ENCODE measurements at regions not wholly inside any gene's neighbourhood (a gene's known extent, or its start where the extent isn't known, plus 50 kb on each side); places are given as distances from the start of the nearest gene placed in this dataset.
"Not testable (repeated sequence)": the region's sequence is repeated elsewhere in the genome, so short reads cannot be mapped to it uniquely, and the experiment has no call there.

DNA sequence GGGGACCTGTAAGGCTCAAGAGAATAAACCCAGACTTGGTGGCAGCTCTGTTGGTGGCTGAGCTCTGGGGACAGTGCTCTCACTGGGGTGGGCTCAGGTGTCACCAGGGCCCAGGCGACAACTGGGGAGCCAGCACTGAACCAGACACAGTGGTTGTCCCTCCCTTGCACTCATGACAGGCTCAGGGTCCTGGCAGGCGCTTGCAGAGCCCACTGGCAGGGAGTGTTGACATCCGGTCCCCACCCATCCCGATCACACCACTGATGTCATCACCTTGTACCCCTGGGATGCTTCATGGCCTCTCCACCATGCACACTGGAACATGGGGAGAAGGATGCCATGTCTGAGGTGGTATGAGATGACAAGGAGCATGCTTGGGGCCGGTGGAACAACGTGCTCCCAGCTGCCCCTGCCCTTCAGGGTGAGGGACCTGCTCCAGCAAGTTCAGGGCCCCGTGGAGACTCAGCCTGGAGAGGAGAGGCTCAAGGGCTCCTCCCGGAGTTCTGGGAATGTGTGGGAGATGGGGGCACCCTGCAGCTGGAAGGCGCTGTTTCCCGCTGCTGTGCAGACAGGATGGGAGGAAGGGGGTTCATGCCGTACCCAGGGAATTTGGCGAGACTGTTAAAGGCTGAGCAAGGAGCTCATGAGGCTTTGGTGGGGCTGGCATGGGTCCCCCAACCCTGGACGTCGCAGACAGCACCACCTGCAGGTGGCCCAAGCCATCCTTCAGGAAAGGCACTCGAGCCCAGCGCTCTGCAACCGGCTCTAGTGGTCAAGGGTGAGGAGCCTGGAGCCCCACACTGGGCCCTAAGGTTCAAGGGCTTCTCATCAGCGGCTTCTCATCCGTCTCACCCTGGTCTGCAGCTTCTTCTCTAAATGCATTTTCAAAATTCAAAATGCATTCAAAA is 141.1 kb upstream of the ZNF469 start:
- not testable (repeated sequence) for H2AFZ ChIP-seq (ENCODE audit: low read depth, low read length); H3K36me3 Mint-ChIP-seq (ENCODE audit: low read depth, unreplicated experiment); H3K4me3 ChIP-seq (ENCODE audit: insufficient read depth, low read depth, low read length); H3K27me3 Mint-ChIP-seq (ENCODE audit: low read depth, unreplicated experiment); H3K9me3 Mint-ChIP-seq (ENCODE audit: unreplicated experiment); H4K20me1 ChIP-seq (ENCODE audit: insufficient read depth, low read length); H3K79me2 ChIP-seq (ENCODE audit: insufficient read depth, low read length); H3K4me3 Mint-ChIP-seq (ENCODE audit: unreplicated experiment); H3K27ac Mint-ChIP-seq (ENCODE audit: unreplicated experiment); DNase-seq (ENCODE audit: low read depth); H3K36me3 ChIP-seq (ENCODE audit: insufficient read depth, low read length); FAIRE-seq; H3K9me3 ChIP-seq (ENCODE audit: insufficient read depth, low read depth, low read length); H3K27me3 ChIP-seq (ENCODE audit: insufficient read depth, low read length)
- Histone ChIP-seq H3K4me1 (ENCODE audit: insufficient read depth, low read length) (peaks cover 60% of the 10 kb centered on the region), H3K4me2 (ENCODE audit: low read length) (peak overlapping the region; percentile 46), H3K27ac (ENCODE audit: low read depth, low read length) (peak overlapping the region; percentile 99), H3K9ac (ENCODE audit: low read length) (peak overlapping the region; percentile 79)
- H3K4me1 Mint-ChIP-seq (ENCODE audit: low read depth, unreplicated experiment): peaks cover 34% of the 10 kb centered on the region

DNA sequence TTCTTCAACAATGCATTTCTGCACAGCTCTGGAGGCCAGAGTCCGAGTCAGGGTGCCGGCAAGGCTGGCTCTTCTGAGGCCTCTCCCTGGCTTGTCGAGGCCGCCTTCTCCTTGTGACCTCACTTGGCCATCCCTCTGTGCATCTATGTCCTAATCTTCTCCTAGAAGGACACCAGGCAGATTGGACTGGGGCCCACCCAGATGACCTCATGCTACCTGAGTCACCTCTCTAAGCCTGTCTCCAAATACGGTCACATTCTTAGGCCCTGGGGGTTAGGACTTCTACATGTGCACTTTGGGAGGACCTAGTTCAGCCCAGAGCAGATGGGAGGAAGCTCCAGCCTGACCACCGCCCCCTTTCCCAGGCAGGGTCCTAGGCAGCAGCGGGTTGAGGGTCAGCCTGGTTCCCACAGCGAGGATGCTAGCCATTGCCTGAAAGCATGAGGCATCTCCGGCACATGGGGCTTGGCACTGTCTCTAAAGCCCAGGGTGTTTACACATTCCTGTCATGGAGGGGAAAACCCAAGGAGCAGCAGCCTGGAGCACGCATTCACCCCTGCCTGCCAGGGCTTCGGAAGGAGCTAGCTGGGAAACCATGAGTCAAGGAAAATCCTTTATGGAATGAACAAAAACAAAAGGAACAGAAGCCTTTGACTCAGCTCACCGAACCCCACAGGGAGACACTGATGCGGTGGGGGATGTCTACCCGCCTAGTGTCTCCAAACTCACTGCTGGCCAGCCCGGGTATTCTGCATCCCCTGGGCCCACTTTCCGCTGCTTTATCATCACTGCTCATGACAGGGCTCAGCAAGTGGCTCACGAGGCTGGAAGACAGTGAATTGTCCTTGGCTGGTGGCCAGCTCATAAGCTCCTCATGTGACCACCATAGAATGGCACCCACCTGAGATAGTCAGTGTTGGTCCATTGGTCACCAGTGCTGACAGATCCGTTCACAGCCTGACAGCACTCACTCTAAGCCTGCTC is 140.2 kb upstream of the ZNF469 start:
- H3K4me3 Mint-ChIP-seq (ENCODE audit: unreplicated experiment); H3K9me3 Mint-ChIP-seq (ENCODE audit: unreplicated experiment); H3K79me2 ChIP-seq (ENCODE audit: insufficient read depth, low read length); H3K27me3 Mint-ChIP-seq (ENCODE audit: low read depth, unreplicated experiment); H3K4me3 ChIP-seq (ENCODE audit: insufficient read depth, low read depth, low read length); H3K36me3 Mint-ChIP-seq (ENCODE audit: low read depth, unreplicated experiment); H3K36me3 ChIP-seq (ENCODE audit: insufficient read depth, low read length); H4K20me1 ChIP-seq (ENCODE audit: insufficient read depth, low read length); H3K9me3 ChIP-seq (ENCODE audit: insufficient read depth, low read depth, low read length); H2AFZ ChIP-seq (ENCODE audit: low read depth, low read length); H3K27me3 ChIP-seq (ENCODE audit: insufficient read depth, low read length): not testable (repeated sequence)
- H3K9ac ChIP-seq (ENCODE audit: low read length): peak overlapping the region; percentile 79
- peak overlapping the region; percentile 99 for H3K27ac ChIP-seq (ENCODE audit: low read depth, low read length)
- H3K4me1 ChIP-seq (ENCODE audit: insufficient read depth, low read length): peaks cover 60% of the 10 kb centered on the region
- H3K4me2 ChIP-seq (ENCODE audit: low read length): peak overlapping the region; percentile 52
- peak overlapping the region; percentile 84 for H3K27ac Mint-ChIP-seq (ENCODE audit: unreplicated experiment)
- H3K4me1 Mint-ChIP-seq (ENCODE audit: low read depth, unreplicated experiment): peaks cover 34% of the 10 kb centered on the region
- DNase-seq (ENCODE audit: low read depth) (peak; percentile 95), FAIRE-seq (peak; percentile 95)

DNA sequence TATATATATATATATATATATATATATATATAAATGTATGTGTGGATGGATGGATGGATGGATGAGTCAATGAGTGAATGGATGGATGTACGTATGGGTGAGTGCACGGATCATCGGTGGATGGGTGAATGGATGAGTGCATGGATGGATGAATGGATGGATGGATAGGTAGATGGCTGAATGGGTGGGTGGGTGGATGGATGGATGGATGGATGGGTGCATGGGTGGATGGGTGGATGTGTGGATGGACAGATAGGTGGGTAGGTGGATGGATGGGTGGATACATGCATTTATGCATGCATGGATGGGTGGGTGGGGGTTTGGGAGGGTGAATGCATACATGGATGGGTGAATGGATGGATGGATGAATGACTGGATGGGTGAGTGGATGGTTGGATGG is 138.8 kb upstream of the ZNF469 start:
- Histone ChIP-seq H3K4me1 (ENCODE audit: insufficient read depth, low read length) (peaks cover 51% of the 10 kb centered on the region), H3K27ac (ENCODE audit: low read depth, low read length) (peak overlapping the region; percentile 19)
- H3K9ac ChIP-seq (ENCODE audit: low read length); DNase-seq (ENCODE audit: low read depth); H3K79me2 ChIP-seq (ENCODE audit: insufficient read depth, low read length); H3K27me3 Mint-ChIP-seq (ENCODE audit: low read depth, unreplicated experiment); FAIRE-seq; H3K4me3 ChIP-seq (ENCODE audit: insufficient read depth, low read depth, low read length); H3K36me3 Mint-ChIP-seq (ENCODE audit: low read depth, unreplicated experiment); H3K4me3 Mint-ChIP-seq (ENCODE audit: unreplicated experiment); H3K9me3 Mint-ChIP-seq (ENCODE audit: unreplicated experiment); H4K20me1 ChIP-seq (ENCODE audit: insufficient read depth, low read length); H3K27ac Mint-ChIP-seq (ENCODE audit: unreplicated experiment); H3K9me3 ChIP-seq (ENCODE audit: insufficient read depth, low read depth, low read length); H3K27me3 ChIP-seq (ENCODE audit: insufficient read depth, low read length); H3K36me3 ChIP-seq (ENCODE audit: insufficient read depth, low read length); H2AFZ ChIP-seq (ENCODE audit: low read depth, low read length); H3K4me2 ChIP-seq (ENCODE audit: low read length): not testable (repeated sequence)
- peaks cover 26% of the 10 kb centered on the region for H3K4me1 Mint-ChIP-seq (ENCODE audit: low read depth, unreplicated experiment)

DNA sequence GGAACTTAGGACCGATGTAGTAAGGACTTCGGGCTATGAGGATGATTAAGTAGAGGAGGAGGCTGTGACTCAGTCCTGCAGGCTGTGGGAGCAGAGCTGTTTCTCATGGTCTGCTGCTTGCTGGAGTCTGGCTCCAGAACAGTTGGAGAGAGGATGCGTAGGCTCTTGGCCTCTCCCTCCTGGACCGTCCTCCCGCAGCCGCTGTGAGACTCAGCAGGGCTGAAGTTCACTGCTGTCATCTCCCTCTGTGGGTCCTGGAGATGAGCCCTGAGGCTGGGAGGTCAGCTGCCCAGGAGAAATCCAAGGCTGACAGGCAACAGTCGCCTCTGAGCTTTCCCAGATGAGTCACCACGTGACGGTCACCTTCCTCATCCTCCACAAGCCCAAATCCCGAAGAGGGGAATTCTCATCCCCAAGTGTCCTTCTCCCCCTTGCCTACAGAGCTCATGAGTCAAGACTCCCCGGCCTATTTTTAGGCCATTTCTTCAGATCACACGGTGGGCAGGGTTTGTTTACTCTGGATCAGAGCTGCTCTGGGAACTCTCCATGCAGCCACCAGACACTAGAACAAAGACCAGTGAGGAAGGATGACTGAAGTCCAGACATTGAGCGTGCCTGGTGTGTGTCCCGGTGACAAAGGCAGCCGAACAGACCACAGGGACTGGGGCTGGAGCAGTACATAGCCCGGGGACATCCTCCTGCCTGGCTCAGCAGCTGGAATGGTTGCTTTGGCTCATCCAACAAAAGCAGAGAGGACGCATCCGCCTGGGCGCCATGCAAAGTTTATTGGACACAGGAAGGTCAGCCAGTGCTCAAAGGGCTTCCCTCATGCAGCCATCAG is 137.3 kb upstream of the ZNF469 start:
- H3K4me3 ChIP-seq (ENCODE audit: insufficient read depth, low read depth, low read length); H3K9me3 ChIP-seq (ENCODE audit: insufficient read depth, low read depth, low read length); H3K79me2 ChIP-seq (ENCODE audit: insufficient read depth, low read length); H3K27me3 Mint-ChIP-seq (ENCODE audit: low read depth, unreplicated experiment); H2AFZ ChIP-seq (ENCODE audit: low read depth, low read length); H3K27ac Mint-ChIP-seq (ENCODE audit: unreplicated experiment); H3K36me3 Mint-ChIP-seq (ENCODE audit: low read depth, unreplicated experiment); H3K36me3 ChIP-seq (ENCODE audit: insufficient read depth, low read length); H4K20me1 ChIP-seq (ENCODE audit: insufficient read depth, low read length); H3K27me3 ChIP-seq (ENCODE audit: insufficient read depth, low read length): not testable (repeated sequence)
- Mint-ChIP-seq H3K4me1 (ENCODE audit: low read depth, unreplicated experiment) (peaks cover 20% of the 10 kb centered on the region), H3K9me3 (ENCODE audit: unreplicated experiment) (peaks cover 10% of the 10 kb centered on the region), H3K4me3 (ENCODE audit: unreplicated experiment) (peak overlapping the region; percentile 66)
- FAIRE-seq: peak; percentile 97
- Histone ChIP-seq H3K9ac (ENCODE audit: low read length) (peak overlapping the region; percentile 84), H3K4me1 (ENCODE audit: insufficient read depth, low read length) (peaks cover 47% of the 10 kb centered on the region), H3K4me2 (ENCODE audit: low read length) (peak overlapping the region; percentile 77), H3K27ac (ENCODE audit: low read depth, low read length) (peak overlapping the region; percentile 99)
- DNase-seq (ENCODE audit: low read depth): peak; percentile 98

DNA sequence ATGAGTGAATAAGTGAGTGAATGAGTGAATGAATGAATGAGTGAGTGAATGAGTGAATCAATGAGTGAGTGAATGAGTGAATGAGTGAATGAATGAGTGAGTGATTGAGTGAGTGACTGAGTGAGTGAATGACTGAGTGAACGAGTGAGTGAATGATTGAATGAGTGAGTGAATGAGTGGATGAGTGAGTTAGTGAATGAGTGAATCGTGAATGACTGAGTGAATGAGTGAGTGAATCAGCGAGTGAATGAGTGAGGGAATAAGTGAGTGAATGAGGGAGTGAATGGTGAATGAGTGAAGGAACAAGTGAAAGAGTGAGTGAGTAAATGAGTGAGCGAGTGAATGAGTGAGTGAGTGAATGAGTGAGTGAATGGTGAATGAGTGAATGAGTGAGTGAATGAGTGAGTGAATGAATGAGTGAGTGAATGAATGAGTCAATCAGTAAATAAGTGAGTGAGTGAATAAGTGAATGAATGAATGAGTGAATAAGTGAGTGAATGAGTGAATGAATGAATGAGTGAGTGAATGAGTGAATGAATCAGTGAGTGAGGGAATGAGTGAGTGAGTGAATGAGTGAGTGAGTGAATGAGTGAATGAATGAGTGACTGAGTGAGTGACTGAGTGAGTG is 135.7 kb upstream of the ZNF469 start:
- Mint-ChIP-seq H3K9me3 (ENCODE audit: unreplicated experiment) (peaks cover 13% of the 10 kb centered on the region), H3K4me1 (ENCODE audit: low read depth, unreplicated experiment) (peaks cover 20% of the 10 kb centered on the region)
- not testable (repeated sequence) for FAIRE-seq; H3K79me2 ChIP-seq (ENCODE audit: insufficient read depth, low read length); H3K4me3 ChIP-seq (ENCODE audit: insufficient read depth, low read depth, low read length); H3K36me3 ChIP-seq (ENCODE audit: insufficient read depth, low read length); DNase-seq (ENCODE audit: low read depth); H4K20me1 ChIP-seq (ENCODE audit: insufficient read depth, low read length); H3K9me3 ChIP-seq (ENCODE audit: insufficient read depth, low read depth, low read length); H2AFZ ChIP-seq (ENCODE audit: low read depth, low read length); H3K27ac Mint-ChIP-seq (ENCODE audit: unreplicated experiment); H3K36me3 Mint-ChIP-seq (ENCODE audit: low read depth, unreplicated experiment); H3K27me3 Mint-ChIP-seq (ENCODE audit: low read depth, unreplicated experiment); H3K4me3 Mint-ChIP-seq (ENCODE audit: unreplicated experiment); H3K27me3 ChIP-seq (ENCODE audit: insufficient read depth, low read length); H3K9ac ChIP-seq (ENCODE audit: low read length); H3K4me2 ChIP-seq (ENCODE audit: low read length)
- Histone ChIP-seq H3K4me1 (ENCODE audit: insufficient read depth, low read length) (peaks cover 32% of the 10 kb centered on the region), H3K27ac (ENCODE audit: low read depth, low read length) (peak overlapping the region; percentile 99)
